ENCODE measurements at regions not wholly inside any gene's neighbourhood (a gene's known extent, or its start where the extent isn't known, plus 50 kb on each side); places are given as distances from the start of the nearest gene placed in this dataset.

DNA sequence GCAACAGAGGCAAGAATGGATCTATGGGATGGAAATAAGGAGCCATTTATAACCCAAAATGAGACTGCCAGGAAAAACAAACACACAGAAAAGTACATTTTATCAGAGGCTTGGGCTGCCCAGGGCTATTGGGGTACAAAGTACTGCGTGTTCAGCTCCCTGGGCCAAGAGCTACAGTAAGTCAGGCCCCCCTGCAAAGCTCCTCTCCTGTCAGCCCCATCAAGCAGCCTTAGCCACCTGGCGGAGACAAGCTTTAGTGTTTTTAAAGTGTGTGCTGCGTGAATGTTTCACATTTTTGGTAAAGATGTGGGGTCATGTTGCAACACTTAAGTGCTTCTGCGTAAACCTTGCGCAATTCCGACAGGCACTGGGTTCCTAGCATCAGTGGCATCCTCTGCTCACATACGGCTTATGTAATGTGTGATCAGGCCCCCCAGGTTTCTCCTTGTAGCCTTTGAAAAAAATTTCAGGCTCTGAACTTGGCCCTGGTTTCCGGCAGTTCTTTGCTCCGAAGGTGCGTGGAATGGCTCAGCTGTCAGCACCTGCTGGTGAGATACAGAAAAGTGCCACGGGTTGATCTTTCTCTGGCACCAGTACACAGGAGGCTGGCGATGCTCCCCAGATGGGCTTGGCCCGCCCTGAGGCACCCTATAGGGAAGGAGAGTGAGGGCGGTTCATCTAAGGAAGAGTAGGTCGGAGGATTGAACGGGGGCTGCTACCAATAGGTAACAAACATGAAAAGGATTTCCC is 198.7 kb upstream of the EEA1 start:
- H3K27ac ChIP-seq (ENCODE audit: low read depth, low read length), result no peak overlapping the region
- no peaks in the 10 kb centered on the region for H3K79me2 ChIP-seq (ENCODE audit: control insufficient read depth, low read length)
- no peaks in the 10 kb centered on the region for H3K9me2 ChIP-seq (replicated peaks; ENCODE audit: control insufficient read depth, low read length)
- TF ChIP-seq, protein P1, sequence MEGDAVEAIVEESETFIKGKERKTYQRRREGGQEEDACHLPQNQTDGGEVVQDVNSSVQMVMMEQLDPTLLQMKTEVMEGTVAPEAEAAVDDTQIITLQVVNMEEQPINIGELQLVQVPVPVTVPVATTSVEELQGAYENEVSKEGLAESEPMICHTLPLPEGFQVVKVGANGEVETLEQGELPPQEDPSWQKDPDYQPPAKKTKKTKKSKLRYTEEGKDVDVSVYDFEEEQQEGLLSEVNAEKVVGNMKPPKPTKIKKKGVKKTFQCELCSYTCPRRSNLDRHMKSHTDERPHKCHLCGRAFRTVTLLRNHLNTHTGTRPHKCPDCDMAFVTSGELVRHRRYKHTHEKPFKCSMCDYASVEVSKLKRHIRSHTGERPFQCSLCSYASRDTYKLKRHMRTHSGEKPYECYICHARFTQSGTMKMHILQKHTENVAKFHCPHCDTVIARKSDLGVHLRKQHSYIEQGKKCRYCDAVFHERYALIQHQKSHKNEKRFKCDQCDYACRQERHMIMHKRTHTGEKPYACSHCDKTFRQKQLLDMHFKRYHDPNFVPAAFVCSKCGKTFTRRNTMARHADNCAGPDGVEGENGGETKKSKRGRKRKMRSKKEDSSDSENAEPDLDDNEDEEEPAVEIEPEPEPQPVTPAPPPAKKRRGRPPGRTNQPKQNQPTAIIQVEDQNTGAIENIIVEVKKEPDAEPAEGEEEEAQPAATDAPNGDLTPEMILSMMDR (IDR thresholded peaks at IDR 0.05; ENCODE audit: low read depth, low read length, poor library complexity, severe bottlenecking), result no peak
- no peak for TF ChIP-seq EZH2phosphoT487 (IDR thresholded peaks at IDR 0.05; ENCODE audit: borderline replicate concordance, low read length)
- no peak overlapping the region for H3K4me3 ChIP-seq (ENCODE audit: low read length)
- no peaks in the 10 kb centered on the region for H3K27me3 ChIP-seq (ENCODE audit: control insufficient read depth, low read length)
- H3K36me3 ChIP-seq (ENCODE audit: control insufficient read depth, low read length), result no peaks in the 10 kb centered on the region
- H3K4me1 ChIP-seq (ENCODE audit: control insufficient read depth, low read length), result peaks cover 4% of the 10 kb centered on the region; the same call in 1 of the 2 replicates
- no peaks in the 10 kb centered on the region for H4K20me1 ChIP-seq (ENCODE audit: control insufficient read depth, insufficient read depth, low read depth, low read length)
- H3F3A ChIP-seq (ENCODE audit: control insufficient read depth, insufficient read depth), result no peaks in the 10 kb centered on the region
- no peak overlapping the region for H3K4me2 ChIP-seq (ENCODE audit: low read length)
- H3K9me3 ChIP-seq (ENCODE audit: control insufficient read depth, insufficient read depth, low read length), result no peaks in the 10 kb centered on the region

DNA sequence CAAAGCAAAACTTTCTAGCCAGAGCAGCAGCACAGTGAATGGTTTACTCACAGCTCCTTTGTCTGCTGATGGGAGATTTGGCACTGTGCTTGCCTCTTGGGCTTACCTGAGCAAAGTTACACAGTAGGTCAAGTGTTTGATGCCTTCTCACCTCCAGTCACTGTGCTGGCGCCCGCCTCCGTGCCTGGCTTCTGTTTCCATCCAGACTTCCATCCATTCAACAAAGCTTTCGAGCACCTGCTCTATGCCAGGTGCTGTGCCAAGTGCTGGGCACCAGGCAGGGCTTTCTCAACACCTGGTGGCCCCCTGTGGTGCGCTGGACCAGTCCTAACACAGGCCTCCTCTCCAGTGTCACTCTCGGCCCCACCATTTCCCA is 199.2 kb upstream of the EEA1 start:
- no peaks in the 10 kb centered on the region for H3K36me3 ChIP-seq (ENCODE audit: control insufficient read depth, low read length)
- no peak overlapping the region for H3K27ac ChIP-seq (ENCODE audit: low read depth, low read length)

DNA sequence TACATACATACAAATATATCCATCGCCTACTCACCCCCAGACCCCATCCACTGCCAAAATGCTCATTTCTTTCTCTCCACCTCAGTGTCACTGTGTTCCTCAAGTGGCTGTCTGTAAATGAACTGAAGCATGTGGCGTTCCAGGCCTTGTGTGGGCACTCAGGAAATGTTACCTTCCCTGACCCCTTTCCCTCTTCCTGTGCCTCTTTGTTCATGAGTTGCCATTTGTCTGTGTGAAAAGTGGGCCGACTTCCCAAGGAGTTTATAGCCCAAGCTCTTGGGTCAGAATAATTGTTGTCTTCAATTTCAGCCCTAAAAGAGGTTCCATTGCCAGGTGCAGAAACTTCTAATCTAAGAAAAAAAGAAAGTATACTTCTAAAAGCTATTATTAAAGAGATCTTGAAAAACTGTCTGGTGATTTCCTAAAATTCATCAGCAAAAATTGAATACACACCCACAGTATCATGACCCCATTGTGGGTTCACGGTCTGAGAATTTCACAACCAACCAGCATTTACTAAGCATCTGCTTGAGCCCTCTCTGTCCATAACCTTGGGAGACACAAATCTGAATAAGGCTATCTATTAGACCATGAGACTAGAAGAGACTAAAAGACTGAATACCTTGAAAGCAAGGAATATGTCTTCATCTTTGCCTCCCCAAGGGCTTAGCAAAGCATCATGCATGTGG is 201.4 kb upstream of the EEA1 start:
- H3K79me2 ChIP-seq (ENCODE audit: control insufficient read depth, low read length), result no peaks in the 10 kb centered on the region
- no peak overlapping the region for H3K4me2 ChIP-seq (ENCODE audit: low read length)
- H3K9me3 ChIP-seq (ENCODE audit: control insufficient read depth, insufficient read depth, low read length), result no peaks in the 10 kb centered on the region
- H3K4me3 ChIP-seq (ENCODE audit: low read length), result no peak overlapping the region
- no peaks in the 10 kb centered on the region for H3K36me3 ChIP-seq (ENCODE audit: control insufficient read depth, low read length)
- no peak for TF ChIP-seq EZH2phosphoT487 (IDR thresholded peaks at IDR 0.05; ENCODE audit: borderline replicate concordance, low read length)
- TF ChIP-seq, protein P1 (IDR thresholded peaks at IDR 0.05; ENCODE audit: low read depth, low read length, poor library complexity, severe bottlenecking), result no peak
- no peaks in the 10 kb centered on the region for H3K27me3 ChIP-seq (ENCODE audit: control insufficient read depth, low read length)
- no peaks in the 10 kb centered on the region for H3F3A ChIP-seq (ENCODE audit: control insufficient read depth, insufficient read depth)
- no peaks in the 10 kb centered on the region for H4K20me1 ChIP-seq (ENCODE audit: control insufficient read depth, insufficient read depth, low read depth, low read length)
- peaks cover 4% of the 10 kb centered on the region; the same call in 1 of the 2 replicates for H3K4me1 ChIP-seq (ENCODE audit: control insufficient read depth, low read length)
- no peaks in the 10 kb centered on the region for H3K9me2 ChIP-seq (replicated peaks; ENCODE audit: control insufficient read depth, low read length)
- H3K27ac ChIP-seq (ENCODE audit: low read depth, low read length), result no peak overlapping the region

More for the DNA sequence above, 199.2 kb upstream of the EEA1 start:
- H3K4me1 ChIP-seq (ENCODE audit: control insufficient read depth, low read length), result peaks cover 4% of the 10 kb centered on the region; the same call in 1 of the 2 replicates
- no peak overlapping the region for H3K4me3 ChIP-seq (ENCODE audit: low read length)
- H3F3A ChIP-seq (ENCODE audit: control insufficient read depth, insufficient read depth), result no peaks in the 10 kb centered on the region
- H4K20me1 ChIP-seq (ENCODE audit: control insufficient read depth, insufficient read depth, low read depth, low read length), result no peaks in the 10 kb centered on the region
- TF ChIP-seq, protein P1 (IDR thresholded peaks at IDR 0.05; ENCODE audit: low read depth, low read length, poor library complexity, severe bottlenecking), result no peak
- TF ChIP-seq EZH2phosphoT487 (IDR thresholded peaks at IDR 0.05; ENCODE audit: borderline replicate concordance, low read length), result no peak
- no peaks in the 10 kb centered on the region for H3K9me2 ChIP-seq (replicated peaks; ENCODE audit: control insufficient read depth, low read length)
- no peak overlapping the region for H3K4me2 ChIP-seq (ENCODE audit: low read length)
- H3K79me2 ChIP-seq (ENCODE audit: control insufficient read depth, low read length), result no peaks in the 10 kb centered on the region
- no peaks in the 10 kb centered on the region for H3K27me3 ChIP-seq (ENCODE audit: control insufficient read depth, low read length)
- H3K9me3 ChIP-seq (ENCODE audit: control insufficient read depth, insufficient read depth, low read length), result no peaks in the 10 kb centered on the region

Measured in DOHH2 (cell line).